ENCODE measurements at regions not wholly inside any gene's neighbourhood (a gene's known extent, or its start where the extent isn't known, plus 50 kb on each side); places are given as distances from the start of the nearest gene placed in this dataset.
A peak's percentile ranks its signal among the peaks of the same experiment; 100 is the strongest.

- H3K4me3 Mint-ChIP-seq: no peak overlapping the region
- no peak for DNase-seq (ENCODE audit: low spot score)
- H3K27ac Mint-ChIP-seq: no peak overlapping the region
Observed at GRCh38 chr4:62263454-62263853, 1063.3 kb downstream of the ADGRL3 start.

DNA sequence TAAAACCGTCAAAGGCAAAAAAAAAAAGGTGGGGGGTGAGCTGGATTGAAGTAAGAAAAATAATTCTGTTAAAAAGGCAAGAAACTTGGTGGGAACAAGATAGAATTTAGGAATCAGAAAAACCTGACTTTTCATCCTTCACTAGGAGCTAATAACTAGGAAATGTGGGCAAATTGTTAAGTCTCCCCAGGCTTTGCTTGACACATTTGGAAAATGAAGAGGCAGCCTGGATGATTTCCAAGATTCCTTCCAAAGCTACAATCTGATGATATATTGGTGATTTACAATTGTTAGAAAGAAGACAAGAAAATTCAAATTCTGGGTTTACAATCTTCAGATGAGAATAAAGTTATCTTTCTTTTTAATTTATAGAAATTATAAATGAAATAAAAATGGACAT is 1062.5 kb downstream of the ADGRL3 start:
- no peaks in the 10 kb centered on the region for H3K36me3 Mint-ChIP-seq
- no peak overlapping the region for H3K4me3 Mint-ChIP-seq
- no peak overlapping the region for H3K27ac Mint-ChIP-seq
- no peaks in the 10 kb centered on the region for H3K27me3 Mint-ChIP-seq
- ATAC-seq: no peak
- peaks cover 6% of the 10 kb centered on the region for H3K9me3 Mint-ChIP-seq
- DNase-seq (ENCODE audit: low spot score): no peak
- no peaks in the 10 kb centered on the region for H3K4me1 Mint-ChIP-seq (ENCODE audit: low read depth in 2 of 2)

More at GRCh38 chr4:62263454-62263853, 1063.3 kb downstream of the ADGRL3 start:
- no peak for ATAC-seq
- H3K27me3 Mint-ChIP-seq: no peaks in the 10 kb centered on the region
- peaks cover 4% of the 10 kb centered on the region for H3K9me3 Mint-ChIP-seq
- no peaks in the 10 kb centered on the region for H3K4me1 Mint-ChIP-seq (ENCODE audit: low read depth in 2 of 2)
- no peaks in the 10 kb centered on the region for H3K36me3 Mint-ChIP-seq

DNA sequence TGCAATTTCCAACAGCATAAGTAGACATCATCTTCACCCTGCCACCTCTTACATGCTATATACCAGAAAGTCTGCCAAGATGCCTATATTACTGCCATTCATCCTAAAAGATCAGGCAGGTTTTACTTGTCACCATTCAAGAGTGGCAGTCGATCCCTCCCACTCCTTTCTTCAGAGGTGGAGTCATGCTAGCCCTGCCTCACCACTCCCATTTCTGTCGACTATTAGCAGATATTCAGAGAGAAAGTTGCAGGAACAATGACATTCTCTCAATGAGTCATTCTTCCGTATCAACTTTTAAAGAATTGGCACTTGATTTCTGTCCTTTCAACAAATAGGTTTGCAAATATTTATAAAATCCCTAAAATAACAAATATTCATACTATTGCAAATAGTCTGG is 1060.1 kb downstream of the ADGRL3 start:
- H3K27ac Mint-ChIP-seq: no peak overlapping the region
- H3K36me3 Mint-ChIP-seq: no peaks in the 10 kb centered on the region
- H3K4me1 Mint-ChIP-seq (ENCODE audit: low read depth in 2 of 2): no peaks in the 10 kb centered on the region
- ATAC-seq (no peak), DNase-seq (ENCODE audit: low spot score) (no peak)
- H3K9me3 Mint-ChIP-seq: peaks cover 8% of the 10 kb centered on the region
- H3K4me3 Mint-ChIP-seq: no peak overlapping the region
- no peaks in the 10 kb centered on the region for H3K27me3 Mint-ChIP-seq

DNA sequence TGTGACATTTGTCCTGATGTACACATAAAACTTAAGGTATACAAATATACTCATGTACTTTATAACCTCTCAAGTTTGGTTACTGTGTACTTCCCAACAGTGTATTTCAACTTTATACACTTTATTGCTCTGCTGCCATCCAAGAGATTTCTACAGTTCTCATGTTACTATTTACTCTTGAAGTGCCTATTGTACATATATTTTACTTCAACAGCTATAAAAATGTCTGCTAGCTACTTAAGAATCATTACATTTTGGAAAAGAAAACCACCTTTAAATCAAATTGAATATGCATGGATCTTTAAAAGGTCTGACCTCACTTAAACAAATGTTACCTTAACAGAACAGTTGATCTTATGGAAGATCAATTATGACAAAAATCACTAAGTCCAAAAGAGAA is 1056.4 kb downstream of the ADGRL3 start:
- no peak overlapping the region for H3K27ac Mint-ChIP-seq
- no peaks in the 10 kb centered on the region for H3K4me1 Mint-ChIP-seq (ENCODE audit: low read depth in 2 of 2)
- peaks cover 8% of the 10 kb centered on the region for H3K9me3 Mint-ChIP-seq
- no peaks in the 10 kb centered on the region for H3K27me3 Mint-ChIP-seq
- DNase-seq (ENCODE audit: low spot score): no peak
- no peak overlapping the region for H3K4me3 Mint-ChIP-seq
- no peak for ATAC-seq
- no peaks in the 10 kb centered on the region for H3K36me3 Mint-ChIP-seq

GRCh38 chr4:62252728-62253127 is 1052.6 kb downstream of the ADGRL3 start:
- ATAC-seq: no peak
- Mint-ChIP-seq H3K27me3 (no peaks in the 10 kb centered on the region), H3K4me3 (no peak overlapping the region), H3K9me3 (peaks cover 10% of the 10 kb centered on the region), H3K27ac (no peak overlapping the region), H3K36me3 (no peaks in the 10 kb centered on the region), H3K4me1 (ENCODE audit: low read depth in 2 of 2) (no peaks in the 10 kb centered on the region)
- DNase-seq (ENCODE audit: low spot score): no peak

GRCh38 chr4:62250100-62250499 is 1050.0 kb downstream of the ADGRL3 start:
- H3K4me1 Mint-ChIP-seq (ENCODE audit: low read depth in 2 of 2): no peaks in the 10 kb centered on the region
- peaks cover 8% of the 10 kb centered on the region for H3K9me3 Mint-ChIP-seq
- ATAC-seq (peak; percentile 61 to 90), DNase-seq (ENCODE audit: low spot score) (no peak)
- H3K4me3 Mint-ChIP-seq: no peak overlapping the region
- H3K27me3 Mint-ChIP-seq: no peaks in the 10 kb centered on the region
- peak overlapping the region in 1 of 2 donors; percentile 19 for H3K27ac Mint-ChIP-seq
- no peaks in the 10 kb centered on the region for H3K36me3 Mint-ChIP-seq

DNA sequence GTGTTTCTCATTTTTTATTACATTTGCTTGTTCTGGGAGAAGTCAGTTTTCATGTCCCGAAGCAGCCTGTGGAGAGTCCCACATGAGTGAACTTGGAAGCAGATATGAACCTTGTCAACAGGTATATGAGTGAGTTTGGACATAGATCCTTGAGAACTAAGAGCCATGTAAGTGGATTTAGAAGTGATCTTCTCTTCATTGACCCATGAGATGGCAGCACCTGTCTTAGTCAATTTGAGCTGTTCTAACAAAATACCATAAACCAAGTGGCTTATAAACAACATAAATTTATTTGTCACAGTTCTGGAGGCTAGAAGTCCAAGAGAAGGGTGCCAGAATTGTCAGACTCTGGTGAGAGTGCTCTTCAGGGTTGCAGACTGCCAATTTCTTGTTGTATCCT is 1043.8 kb downstream of the ADGRL3 start:
- Mint-ChIP-seq H3K27ac (no peak overlapping the region), H3K27me3 (no peaks in the 10 kb centered on the region), H3K4me3 (no peak overlapping the region), H3K4me1 (ENCODE audit: low read depth in 2 of 2) (no peaks in the 10 kb centered on the region), H3K36me3 (no peaks in the 10 kb centered on the region), H3K9me3 (peaks cover 10% of the 10 kb centered on the region)
- ATAC-seq (no peak), DNase-seq (ENCODE audit: low spot score) (no peak)

DNA sequence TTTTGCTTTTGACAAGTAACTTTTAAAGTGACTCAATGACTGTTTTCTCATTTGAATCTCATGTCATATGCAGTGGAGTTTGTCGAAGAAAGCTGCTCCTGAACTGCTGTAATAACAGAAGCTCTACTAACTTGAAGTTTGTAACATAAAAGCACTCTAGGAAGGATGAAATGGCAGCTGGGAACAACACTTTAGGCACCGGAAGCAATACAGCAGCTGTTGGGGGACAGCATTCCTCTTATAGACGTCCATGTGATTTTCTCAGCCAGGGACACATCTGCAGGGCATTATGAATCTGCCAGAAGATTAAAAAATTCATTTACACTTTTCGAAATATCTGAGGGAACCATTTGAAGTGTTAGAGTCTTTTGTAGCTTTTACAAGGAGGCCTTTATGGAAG is 1035.8 kb downstream of the ADGRL3 start:
- Mint-ChIP-seq H3K9me3 (peaks cover 8% of the 10 kb centered on the region), H3K4me3 (no peak overlapping the region), H3K27ac (no peak overlapping the region), H3K27me3 (no peaks in the 10 kb centered on the region), H3K4me1 (ENCODE audit: low read depth in 2 of 2) (no peaks in the 10 kb centered on the region), H3K36me3 (no peaks in the 10 kb centered on the region)
- ATAC-seq: no peak
- DNase-seq (ENCODE audit: low spot score): no peak

GRCh38 chr4:62232814-62233213 is 1032.7 kb downstream of the ADGRL3 start:
- no peaks in the 10 kb centered on the region for H3K27me3 Mint-ChIP-seq
- no peak for ATAC-seq
- H3K4me3 Mint-ChIP-seq: no peak overlapping the region
- no peak for DNase-seq (ENCODE audit: low spot score)
- H3K4me1 Mint-ChIP-seq (ENCODE audit: low read depth in 2 of 2): no peaks in the 10 kb centered on the region
- no peak overlapping the region for H3K27ac Mint-ChIP-seq
- no peaks in the 10 kb centered on the region for H3K36me3 Mint-ChIP-seq
- H3K9me3 Mint-ChIP-seq: peaks cover 13% of the 10 kb centered on the region

GRCh38 chr4:62231994-62232393 is 1031.9 kb downstream of the ADGRL3 start:
- Mint-ChIP-seq H3K27ac (no peak overlapping the region), H3K4me1 (ENCODE audit: low read depth in 2 of 2) (no peaks in the 10 kb centered on the region), H3K4me3 (no peak overlapping the region), H3K9me3 (peaks cover 13% of the 10 kb centered on the region), H3K36me3 (no peaks in the 10 kb centered on the region), H3K27me3 (no peaks in the 10 kb centered on the region)
- no peak for ATAC-seq
- DNase-seq (ENCODE audit: low spot score): no peak

DNA sequence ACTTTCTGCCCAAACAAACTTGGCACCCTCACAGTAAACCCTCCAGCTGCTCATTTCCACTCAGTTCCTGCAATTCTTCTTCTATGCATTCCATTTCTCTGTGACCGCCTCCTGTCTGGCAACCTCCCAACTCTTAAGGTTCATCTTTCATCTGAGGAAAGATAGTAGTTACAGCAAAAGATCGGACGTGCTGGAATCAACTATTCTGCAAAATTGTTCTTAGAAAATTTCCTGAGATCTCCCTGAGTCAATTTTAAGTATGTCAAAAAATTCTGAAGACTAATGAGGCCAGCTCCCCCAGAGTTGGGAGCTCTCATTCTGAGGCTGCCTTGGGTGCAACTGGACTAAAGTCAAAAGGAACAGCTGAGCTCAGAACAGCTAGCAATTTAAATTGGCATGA is 1026.0 kb downstream of the ADGRL3 start:
- no peaks in the 10 kb centered on the region for H3K36me3 Mint-ChIP-seq
- H3K9me3 Mint-ChIP-seq: peaks cover 15% of the 10 kb centered on the region
- H3K27ac Mint-ChIP-seq: no peak overlapping the region
- no peaks in the 10 kb centered on the region for H3K4me1 Mint-ChIP-seq (ENCODE audit: low read depth in 2 of 2)
- ATAC-seq (no peak), DNase-seq (ENCODE audit: low spot score) (no peak)
- H3K4me3 Mint-ChIP-seq: no peak overlapping the region
- H3K27me3 Mint-ChIP-seq: no peaks in the 10 kb centered on the region

GRCh38 chr4:62222121-62222520 is 1022.0 kb downstream of the ADGRL3 start:
- peaks cover 22% of the 10 kb centered on the region for H3K9me3 Mint-ChIP-seq
- no peaks in the 10 kb centered on the region for H3K27me3 Mint-ChIP-seq
- no peaks in the 10 kb centered on the region for H3K4me1 Mint-ChIP-seq (ENCODE audit: low read depth in 2 of 2)
- no peak for ATAC-seq
- no peak for DNase-seq (ENCODE audit: low spot score)
- no peak overlapping the region for H3K27ac Mint-ChIP-seq
- H3K4me3 Mint-ChIP-seq: no peak overlapping the region
- H3K36me3 Mint-ChIP-seq: no peaks in the 10 kb centered on the region

DNA sequence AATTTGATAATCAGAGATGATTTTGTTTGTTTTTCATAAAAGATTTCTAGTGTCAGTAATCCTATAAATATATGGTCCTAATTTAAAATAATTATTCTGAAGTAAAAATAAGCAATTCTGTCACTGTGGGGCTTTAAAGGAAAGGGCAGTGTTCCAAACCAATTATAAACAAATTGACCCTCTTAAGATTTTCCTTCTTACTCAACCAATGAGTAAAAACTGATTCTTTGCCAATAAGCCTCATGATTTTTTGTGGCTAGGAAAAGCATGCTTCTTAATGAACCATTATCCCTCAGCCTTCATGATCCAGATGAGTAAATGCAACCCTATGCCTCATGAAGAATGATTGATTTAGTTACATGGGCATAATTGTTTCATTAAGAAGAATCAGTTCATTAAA is 1010.4 kb downstream of the ADGRL3 start:
- H3K4me3 Mint-ChIP-seq: no peak overlapping the region
- DNase-seq (ENCODE audit: low spot score): no peak

DNA sequence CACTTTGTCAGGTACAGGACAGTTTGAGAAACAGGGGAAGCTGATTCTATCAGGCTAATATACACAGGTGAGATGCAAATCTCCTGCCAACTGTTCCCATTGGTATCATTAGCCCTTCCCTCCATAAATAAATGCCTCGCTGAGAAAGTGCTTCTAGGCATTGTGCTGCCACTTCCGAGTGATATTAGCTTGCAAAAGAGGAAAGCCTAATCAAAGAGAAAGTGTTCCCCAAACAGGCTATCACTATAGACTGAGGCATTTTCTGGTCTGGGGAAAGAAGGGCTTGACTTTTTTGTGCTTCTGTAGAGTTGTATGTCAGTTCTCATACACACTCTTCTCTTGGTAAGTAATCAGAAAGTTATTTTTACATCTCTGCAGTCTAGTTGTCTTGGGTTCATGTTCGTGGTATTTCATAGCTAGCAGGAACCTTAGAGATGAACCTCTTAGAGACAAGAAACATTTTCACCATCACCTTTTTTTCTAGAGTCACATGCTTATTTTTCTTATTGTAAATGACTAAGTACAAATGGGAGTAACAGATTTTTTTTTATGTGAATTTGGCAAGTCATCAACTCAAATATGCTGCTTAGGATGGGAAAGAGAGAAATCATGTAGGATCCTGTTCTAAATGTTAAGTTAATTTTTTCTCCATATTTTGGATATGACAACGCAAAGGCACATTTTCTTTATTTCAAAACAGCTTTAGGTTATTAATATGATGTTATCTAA is 1009.8 kb downstream of the ADGRL3 start:
- Mint-ChIP-seq H3K9me3 (peaks cover 12% of the 10 kb centered on the region), H3K27me3 (no peaks in the 10 kb centered on the region), H3K4me1 (ENCODE audit: low read depth in 2 of 2) (no peaks in the 10 kb centered on the region), H3K27ac (no peak overlapping the region), H3K4me3 (no peak overlapping the region), H3K36me3 (peaks cover 4% of the 10 kb centered on the region)
- DNase-seq (ENCODE audit: low spot score) (no peak), ATAC-seq (no peak)

More for the DNA sequence above, 1010.4 kb downstream of the ADGRL3 start:
- Mint-ChIP-seq H3K9me3 (peaks cover 12% of the 10 kb centered on the region), H3K4me1 (ENCODE audit: low read depth in 2 of 2) (no peaks in the 10 kb centered on the region), H3K27ac (no peak overlapping the region), H3K27me3 (no peaks in the 10 kb centered on the region), H3K36me3 (peaks cover 4% of the 10 kb centered on the region)
- no peak for ATAC-seq

- no peaks in the 10 kb centered on the region for H3K27me3 Mint-ChIP-seq
- H3K9me3 Mint-ChIP-seq: peaks cover 4% of the 10 kb centered on the region
- no peaks in the 10 kb centered on the region for H3K36me3 Mint-ChIP-seq
Observed at GRCh38 chr4:62208921-62209320, 1008.8 kb downstream of the ADGRL3 start.

More at GRCh38 chr4:62208921-62209320, 1008.8 kb downstream of the ADGRL3 start:
- DNase-seq (ENCODE audit: low spot score): no peak
- no peak for ATAC-seq
- H3K4me1 Mint-ChIP-seq (ENCODE audit: low read depth in 2 of 2): no peaks in the 10 kb centered on the region
- H3K4me3 Mint-ChIP-seq: no peak overlapping the region
- no peak overlapping the region for H3K27ac Mint-ChIP-seq
